GM23338 (cell line): ENCODE measurements at regions not wholly inside any gene's neighbourhood (a gene's known extent, or its start where the extent isn't known, plus 50 kb on each side); places are given as distances from the start of the nearest gene placed in this dataset.

ENCODE experiments used
- ATAC-seq: fragments of 200-7000 bp; cut with Tn5 transposase; 3 replicates; pipeline ENCODE4 v1.9.1; 2020
- DNase-seq: peaks from one replicate; pipeline ENCODE4 v3.0.0-alpha.2; 2015; ENCODE audit warnings: low spot score
- H2AFZ ChIP-seq: fragments of 200-600 bp; sonication (generic); 2 replicates; pipeline ENCODE4 v1.8.0; 2016; ENCODE audit warnings: antibody characterized with exemption, mild to moderate bottlenecking, moderate library complexity
- H3F3A ChIP-seq: fragments of 200-600 bp; sonication (generic); replicated peaks from 2 replicates; pipeline ENCODE4 v1.8.0; 2017; ENCODE audit warnings: antibody characterized with exemption, mixed run types, low read depth
- H3K27ac ChIP-seq: fragments of 200-600 bp; sonication (generic); 2 replicates; pipeline ENCODE4 v1.6.1; 2016; ENCODE audit warnings: low read depth
- H3K27me3 ChIP-seq: fragments of 200-600 bp; sonication (generic); 2 replicates; pipeline ENCODE4 v1.8.0; 2016; ENCODE audit warnings: mild to moderate bottlenecking, mixed run types, moderate library complexity; ENCODE audit not compliant: insufficient read depth
- H3K36me3 ChIP-seq: fragments of 200-600 bp; sonication (generic); 2 replicates; pipeline ENCODE4 v1.8.0; 2016; ENCODE audit warnings: mild to moderate bottlenecking; ENCODE audit not compliant: insufficient read depth
- H3K4me1 ChIP-seq: fragments of 200-600 bp; sonication (generic); 2 replicates; pipeline ENCODE4 v1.8.0; 2016; ENCODE audit warnings: mild to moderate bottlenecking, moderate library complexity; ENCODE audit not compliant: insufficient read depth
- H3K4me2 ChIP-seq: fragments of 200-600 bp; sonication (generic); 2 replicates; pipeline ENCODE4 v1.7.1; 2017; ENCODE audit warnings: mixed run types
- H3K4me3 ChIP-seq: fragments of 200-600 bp; sonication (generic); 2 replicates; pipeline ENCODE4 v1.6.1; 2016; ENCODE audit warnings: mixed run types
- H3K79me2 ChIP-seq: fragments of 200-600 bp; sonication (generic); replicated peaks from 2 replicates; pipeline ENCODE4 v1.8.0; 2017; ENCODE audit warnings: mild to moderate bottlenecking; ENCODE audit not compliant: insufficient read depth
- H3K9me2 ChIP-seq: fragments of 200-600 bp; sonication (generic); 2 replicates; pipeline ENCODE4 v1.8.0; 2017; ENCODE audit not compliant: insufficient read depth
- H4K20me1 ChIP-seq: fragments of 200-600 bp; sonication (generic); replicated peaks from 2 replicates; pipeline ENCODE4 v1.8.0; 2017; ENCODE audit warnings: mild to moderate bottlenecking; ENCODE audit not compliant: insufficient read depth
- H3K27ac Mint-ChIP-seq: 2 replicates; pipeline ENCODE4 v1.8.0; 2020; ENCODE audit warnings: inconsistent platforms, mild to moderate bottlenecking, moderate library complexity, mixed read lengths
- H3K27me3 Mint-ChIP-seq: 3 replicates; pipeline ENCODE4 v1.8.0; 2022; ENCODE audit warnings: low read depth, mild to moderate bottlenecking, moderate library complexity, mixed read lengths, inconsistent platforms; ENCODE audit not compliant: insufficient read depth, poor library complexity
- H3K36me3 Mint-ChIP-seq: 3 replicates; pipeline ENCODE4 v1.8.0; 2021; ENCODE audit warnings: low read depth, mild to moderate bottlenecking, inconsistent platforms, moderate library complexity, mixed read lengths
- H3K4me1 Mint-ChIP-seq: 3 replicates; pipeline ENCODE4 v1.8.0; 2020; ENCODE audit warnings: mild to moderate bottlenecking, inconsistent platforms, mixed read lengths
- H3K4me3 Mint-ChIP-seq: 3 replicates; pipeline ENCODE4 v1.8.0; 2021; ENCODE audit warnings: moderate library complexity, mild to moderate bottlenecking, inconsistent platforms, mixed read lengths
- H3K9me3 Mint-ChIP-seq: 3 replicates; pipeline ENCODE4 v1.8.0; 2020; ENCODE audit warnings: moderate library complexity, mild to moderate bottlenecking, inconsistent platforms, mixed read lengths
- JUNB ChIP-seq: IDR thresholded peaks from one replicate; pipeline ENCODE4 v1.6.1; 2016; ENCODE audit warnings: antibody characterized with exemption; ENCODE audit not compliant: unreplicated experiment
- TF ChIP-seq, protein P1 (sequence below): fragments of 250-450 bp; sonication (Bioruptor Pico); IDR thresholded peaks from 2 replicates; pipeline ENCODE4 v1.5.0; 2020; ENCODE audit warnings: mild to moderate bottlenecking, moderate library complexity
- TF ChIP-seq, protein P2 (sequence below), 2 experiments: fragments of 200-600 bp in 1 of 2; sonication (generic) in 1 of 2; conservative IDR thresholded peaks; 2 replicates each; pipeline versions ENCODE4 v1.5.1 to v1.6.1; 2016 to 2017; ENCODE audit warnings: antibody characterized with exemption in 2 of 2, low read depth in 2 of 2, mild to moderate bottlenecking in 2 of 2, moderate library complexity in 1 of 2

DNA sequence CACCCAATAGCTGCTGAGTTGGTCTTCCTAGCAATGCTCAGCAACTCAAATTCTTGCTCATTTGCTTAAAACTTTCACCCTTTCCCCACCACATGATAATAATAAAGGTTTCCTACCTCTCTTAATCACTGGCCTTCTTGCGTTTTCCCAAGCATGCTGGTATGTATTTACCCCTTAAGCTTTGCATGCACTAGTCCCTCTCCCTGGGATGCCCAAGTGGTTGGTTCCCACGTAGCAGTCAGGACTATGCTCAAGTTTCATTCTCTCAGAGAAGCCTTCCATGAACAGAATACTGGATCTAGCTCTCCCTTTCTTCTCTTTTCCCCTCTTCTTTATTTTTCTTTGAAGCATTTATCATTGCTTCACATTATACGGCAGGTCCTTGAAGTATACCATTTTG, 108.8 kb downstream of the KBTBD8 start (continued):
- TF ChIP-seq, protein P1, sequence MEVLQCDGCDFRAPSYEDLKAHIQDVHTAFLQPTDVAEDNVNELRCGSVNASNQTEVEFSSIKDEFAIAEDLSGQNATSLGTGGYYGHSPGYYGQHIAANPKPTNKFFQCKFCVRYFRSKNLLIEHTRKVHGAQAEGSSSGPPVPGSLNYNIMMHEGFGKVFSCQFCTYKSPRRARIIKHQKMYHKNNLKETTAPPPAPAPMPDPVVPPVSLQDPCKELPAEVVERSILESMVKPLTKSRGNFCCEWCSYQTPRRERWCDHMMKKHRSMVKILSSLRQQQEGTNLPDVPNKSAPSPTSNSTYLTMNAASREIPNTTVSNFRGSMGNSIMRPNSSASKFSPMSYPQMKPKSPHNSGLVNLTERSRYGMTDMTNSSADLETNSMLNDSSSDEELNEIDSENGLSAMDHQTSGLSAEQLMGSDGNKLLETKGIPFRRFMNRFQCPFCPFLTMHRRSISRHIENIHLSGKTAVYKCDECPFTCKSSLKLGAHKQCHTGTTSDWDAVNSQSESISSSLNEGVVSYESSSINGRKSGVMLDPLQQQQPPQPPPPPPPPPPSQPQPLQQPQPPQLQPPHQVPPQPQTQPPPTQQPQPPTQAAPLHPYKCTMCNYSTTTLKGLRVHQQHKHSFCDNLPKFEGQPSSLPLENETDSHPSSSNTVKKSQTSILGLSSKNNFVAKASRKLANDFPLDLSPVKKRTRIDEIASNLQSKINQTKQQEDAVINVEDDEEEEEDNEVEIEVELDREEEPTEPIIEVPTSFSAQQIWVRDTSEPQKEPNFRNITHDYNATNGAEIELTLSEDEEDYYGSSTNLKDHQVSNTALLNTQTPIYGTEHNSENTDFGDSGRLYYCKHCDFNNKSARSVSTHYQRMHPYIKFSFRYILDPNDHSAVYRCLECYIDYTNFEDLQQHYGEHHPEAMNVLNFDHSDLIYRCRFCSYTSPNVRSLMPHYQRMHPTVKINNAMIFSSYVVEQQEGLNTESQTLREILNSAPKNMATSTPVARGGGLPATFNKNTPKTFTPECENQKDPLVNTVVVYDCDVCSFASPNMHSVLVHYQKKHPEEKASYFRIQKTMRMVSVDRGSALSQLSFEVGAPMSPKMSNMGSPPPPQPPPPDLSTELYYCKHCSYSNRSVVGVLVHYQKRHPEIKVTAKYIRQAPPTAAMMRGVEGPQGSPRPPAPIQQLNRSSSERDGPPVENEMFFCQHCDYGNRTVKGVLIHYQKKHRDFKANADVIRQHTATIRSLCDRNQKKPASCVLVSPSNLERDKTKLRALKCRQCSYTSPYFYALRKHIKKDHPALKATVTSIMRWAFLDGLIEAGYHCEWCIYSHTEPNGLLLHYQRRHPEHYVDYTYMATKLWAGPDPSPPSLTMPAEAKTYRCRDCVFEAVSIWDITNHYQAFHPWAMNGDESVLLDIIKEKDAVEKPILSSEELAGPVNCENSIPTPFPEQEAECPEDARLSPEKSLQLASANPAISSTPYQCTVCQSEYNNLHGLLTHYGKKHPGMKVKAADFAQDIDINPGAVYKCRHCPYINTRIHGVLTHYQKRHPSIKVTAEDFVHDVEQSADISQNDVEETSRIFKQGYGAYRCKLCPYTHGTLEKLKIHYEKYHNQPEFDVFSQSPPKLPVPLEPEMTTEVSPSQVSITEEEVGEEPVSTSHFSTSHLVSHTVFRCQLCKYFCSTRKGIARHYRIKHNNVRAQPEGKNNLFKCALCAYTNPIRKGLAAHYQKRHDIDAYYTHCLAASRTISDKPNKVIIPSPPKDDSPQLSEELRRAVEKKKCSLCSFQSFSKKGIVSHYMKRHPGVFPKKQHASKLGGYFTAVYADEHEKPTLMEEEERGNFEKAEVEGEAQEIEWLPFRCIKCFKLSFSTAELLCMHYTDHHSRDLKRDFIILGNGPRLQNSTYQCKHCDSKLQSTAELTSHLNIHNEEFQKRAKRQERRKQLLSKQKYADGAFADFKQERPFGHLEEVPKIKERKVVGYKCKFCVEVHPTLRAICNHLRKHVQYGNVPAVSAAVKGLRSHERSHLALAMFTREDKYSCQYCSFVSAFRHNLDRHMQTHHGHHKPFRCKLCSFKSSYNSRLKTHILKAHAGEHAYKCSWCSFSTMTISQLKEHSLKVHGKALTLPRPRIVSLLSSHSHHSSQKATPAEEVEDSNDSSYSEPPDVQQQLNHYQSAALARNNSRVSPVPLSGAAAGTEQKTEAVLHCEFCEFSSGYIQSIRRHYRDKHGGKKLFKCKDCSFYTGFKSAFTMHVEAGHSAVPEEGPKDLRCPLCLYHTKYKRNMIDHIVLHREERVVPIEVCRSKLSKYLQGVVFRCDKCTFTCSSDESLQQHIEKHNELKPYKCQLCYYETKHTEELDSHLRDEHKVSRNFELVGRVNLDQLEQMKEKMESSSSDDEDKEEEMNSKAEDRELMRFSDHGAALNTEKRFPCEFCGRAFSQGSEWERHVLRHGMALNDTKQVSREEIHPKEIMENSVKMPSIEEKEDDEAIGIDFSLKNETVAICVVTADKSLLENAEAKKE (CRISPR knock-in tag) = no peak

DNA sequence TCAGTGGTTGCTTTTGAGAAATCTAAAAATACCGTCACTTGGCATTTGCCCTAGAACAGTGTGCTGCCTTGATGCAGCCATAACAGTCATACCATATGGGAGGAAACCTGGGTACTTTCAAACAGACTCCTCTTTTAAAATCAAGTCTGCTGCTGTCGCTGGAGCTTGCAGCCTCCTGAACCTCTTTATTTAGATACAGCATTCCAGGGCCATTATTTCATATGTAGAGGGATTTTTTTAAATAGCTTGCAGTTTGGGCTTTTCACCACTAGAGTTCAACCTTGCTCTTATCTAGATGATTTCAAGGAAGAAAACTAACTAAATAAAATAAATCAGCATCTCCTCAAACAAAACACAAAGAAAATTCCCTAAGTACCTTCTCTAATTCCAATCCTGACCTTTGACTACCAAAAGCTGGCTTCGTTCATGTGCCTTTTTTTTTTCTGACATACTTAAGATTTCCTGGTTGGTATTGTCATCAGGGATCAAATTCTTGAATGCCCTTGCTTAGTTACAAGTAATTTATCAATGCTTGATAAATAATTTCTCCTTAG, 111.6 kb downstream of the KBTBD8 start:
- DNase-seq = peak; percentile 87
- H3K36me3 Mint-ChIP-seq = no peaks in the 10 kb centered on the region

More for the DNA sequence above, 111.6 kb downstream of the KBTBD8 start:
- TF ChIP-seq, protein P2, sequence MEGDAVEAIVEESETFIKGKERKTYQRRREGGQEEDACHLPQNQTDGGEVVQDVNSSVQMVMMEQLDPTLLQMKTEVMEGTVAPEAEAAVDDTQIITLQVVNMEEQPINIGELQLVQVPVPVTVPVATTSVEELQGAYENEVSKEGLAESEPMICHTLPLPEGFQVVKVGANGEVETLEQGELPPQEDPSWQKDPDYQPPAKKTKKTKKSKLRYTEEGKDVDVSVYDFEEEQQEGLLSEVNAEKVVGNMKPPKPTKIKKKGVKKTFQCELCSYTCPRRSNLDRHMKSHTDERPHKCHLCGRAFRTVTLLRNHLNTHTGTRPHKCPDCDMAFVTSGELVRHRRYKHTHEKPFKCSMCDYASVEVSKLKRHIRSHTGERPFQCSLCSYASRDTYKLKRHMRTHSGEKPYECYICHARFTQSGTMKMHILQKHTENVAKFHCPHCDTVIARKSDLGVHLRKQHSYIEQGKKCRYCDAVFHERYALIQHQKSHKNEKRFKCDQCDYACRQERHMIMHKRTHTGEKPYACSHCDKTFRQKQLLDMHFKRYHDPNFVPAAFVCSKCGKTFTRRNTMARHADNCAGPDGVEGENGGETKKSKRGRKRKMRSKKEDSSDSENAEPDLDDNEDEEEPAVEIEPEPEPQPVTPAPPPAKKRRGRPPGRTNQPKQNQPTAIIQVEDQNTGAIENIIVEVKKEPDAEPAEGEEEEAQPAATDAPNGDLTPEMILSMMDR (conservative IDR thresholded peaks at IDR 0.05; ENCODE audit: low read depth in 2 of 2) = peak in 1 of 2 experiments; percentile 78; a peak in 3 of 4 replicates
- TF ChIP-seq JUNB = no peak
- H3K36me3 ChIP-seq = no peaks in the 10 kb centered on the region
- H3K9me2 ChIP-seq = no peaks in the 10 kb centered on the region
- H3F3A ChIP-seq = no peaks in the 10 kb centered on the region
- Mint-ChIP-seq H3K9me3 (0 out of 3 replicates have a peak, but pooled peaks cover 3% of the 10 kb centered on the region), H3K4me3 (no peak overlapping the region), H3K4me1 (peaks cover 18% of the 10 kb centered on the region), H3K27me3 (peaks cover 1% of the 10 kb centered on the region), H3K27ac (no peak overlapping the region)
- no peaks in the 10 kb centered on the region for H3K27me3 ChIP-seq
- H3K4me1 ChIP-seq = peaks cover 3% of the 10 kb centered on the region; the same call in 1 of the 2 replicates
- H3K4me3 ChIP-seq = no peak overlapping the region
- H3K79me2 ChIP-seq = no peaks in the 10 kb centered on the region
- H2AFZ ChIP-seq = no peak overlapping the region
- H4K20me1 ChIP-seq = no peaks in the 10 kb centered on the region
- peak; percentile 58 for ATAC-seq
- no peak overlapping the region for H3K27ac ChIP-seq
- peak overlapping the region; percentile 6; the same call in 1 of the 2 replicates for H3K4me2 ChIP-seq
